Stimulated activated CD8-positive, alpha-beta memory T cell treated with anti-CD3 and anti-CD28 coated beads, Interleukin-7, amount 100 ng/mL, for 48 hours (primary cell): ENCODE measurements at regions not wholly inside any gene's neighbourhood (a gene's known extent, or its start where the extent isn't known, plus 50 kb on each side); places are given as distances from the start of the nearest gene placed in this dataset.

ENCODE experiments used
- DNase-seq, 2 donors: peaks; one replicate each; pipeline ENCODE4 v3.0.0-alpha.2; 2020; ENCODE audit warnings: low read depth in 1 of 2; ENCODE audit errors: extremely low read depth in 1 of 2

DNA sequence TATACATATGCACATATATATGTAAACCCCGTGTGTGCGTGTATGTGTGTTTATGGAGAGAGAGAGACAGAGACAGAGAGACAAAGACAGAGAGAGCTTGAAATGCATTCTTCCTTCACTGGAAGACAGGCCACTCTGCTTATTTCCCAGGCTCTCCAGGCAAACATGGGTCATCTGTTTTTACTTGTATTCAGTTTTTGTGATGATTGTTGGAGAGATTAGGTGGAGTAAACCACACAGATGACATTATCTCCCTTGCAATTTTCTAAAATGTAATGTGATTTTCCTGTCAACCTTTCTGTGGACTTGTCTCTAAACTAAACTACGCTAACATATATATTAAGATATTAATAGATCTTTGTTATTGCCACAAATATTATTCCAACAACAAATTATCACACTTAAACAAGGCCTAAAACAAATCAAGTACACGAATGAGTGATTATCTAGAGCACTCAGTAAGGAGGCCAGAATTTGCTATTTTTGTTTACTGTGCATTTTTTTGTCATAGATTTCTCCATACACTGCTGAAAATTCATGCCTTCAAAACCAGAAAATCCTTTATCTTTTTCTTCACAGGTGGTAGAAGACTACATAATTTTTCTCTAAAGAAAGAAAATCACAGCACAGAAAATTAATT lies 251.8 kb upstream of the SLIT2 start:
- no peak for DNase-seq

DNA sequence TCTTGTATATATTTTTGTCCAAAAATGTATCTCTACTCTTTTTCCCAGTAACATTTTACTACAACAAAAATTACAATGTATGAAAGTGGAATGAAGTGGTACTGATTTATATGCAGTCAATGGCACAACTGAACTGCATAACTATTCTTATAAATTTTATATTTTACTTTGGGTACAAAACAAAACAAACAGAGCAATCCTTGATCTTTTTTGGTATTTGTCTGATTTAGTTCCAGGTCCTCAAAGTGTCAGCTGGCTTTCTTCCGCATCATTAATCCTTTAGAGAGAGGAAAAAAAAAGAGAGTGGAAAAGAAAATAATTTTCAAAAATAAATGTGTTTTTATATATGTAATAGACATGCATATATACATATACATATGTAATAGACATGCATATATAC lies 252.4 kb upstream of the SLIT2 start:
- DNase-seq, result no peak

DNA sequence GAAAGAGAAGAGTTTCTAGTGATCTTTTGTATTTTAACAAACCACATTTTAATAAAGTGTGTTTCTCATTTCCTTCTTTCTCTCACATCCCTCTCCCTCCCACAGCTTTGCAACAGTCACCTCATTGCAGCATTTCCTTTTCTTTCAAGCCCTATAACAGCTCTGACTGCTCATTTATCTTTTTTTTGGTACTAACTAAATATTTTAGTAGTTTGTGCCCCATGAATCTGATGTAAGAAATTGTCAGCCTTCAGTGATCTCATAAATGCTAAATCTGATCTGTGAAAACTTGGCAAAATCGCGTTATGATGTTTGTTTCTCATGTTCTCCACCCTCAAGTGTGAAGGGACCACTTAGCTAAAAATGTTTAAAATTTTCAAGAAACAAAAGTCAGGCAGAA lies 258.5 kb upstream of the SLIT2 start:
- no peak for DNase-seq

DNA sequence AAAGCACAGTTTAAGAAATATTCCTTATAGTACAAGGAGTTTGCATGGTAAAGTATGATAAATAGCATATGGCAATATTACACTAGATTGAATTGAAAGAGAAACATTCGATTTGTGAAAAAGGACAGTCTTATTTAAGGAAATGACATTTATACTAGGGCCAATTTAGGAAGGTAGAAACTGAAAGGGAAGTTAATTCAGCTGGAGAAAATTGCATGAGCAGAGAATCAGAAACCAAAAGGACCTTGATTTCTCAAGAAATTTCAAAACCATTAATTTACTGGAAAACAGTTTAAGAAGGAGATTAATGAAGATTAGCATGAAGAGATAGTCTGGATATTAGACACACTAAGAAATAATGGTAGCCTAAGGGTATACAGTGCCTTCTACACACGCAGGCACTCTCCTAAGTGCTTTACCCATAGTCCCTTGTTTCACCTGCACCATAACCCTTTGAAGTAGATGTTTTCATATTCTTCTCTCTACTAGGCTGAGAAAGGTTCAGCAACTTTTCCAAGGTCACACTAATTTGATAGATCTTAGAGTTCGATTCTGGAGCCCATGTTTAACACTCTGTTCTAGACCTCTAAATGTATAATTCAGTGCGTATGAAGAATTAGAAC lies 259.1 kb upstream of the SLIT2 start:
- no peak for DNase-seq

DNA sequence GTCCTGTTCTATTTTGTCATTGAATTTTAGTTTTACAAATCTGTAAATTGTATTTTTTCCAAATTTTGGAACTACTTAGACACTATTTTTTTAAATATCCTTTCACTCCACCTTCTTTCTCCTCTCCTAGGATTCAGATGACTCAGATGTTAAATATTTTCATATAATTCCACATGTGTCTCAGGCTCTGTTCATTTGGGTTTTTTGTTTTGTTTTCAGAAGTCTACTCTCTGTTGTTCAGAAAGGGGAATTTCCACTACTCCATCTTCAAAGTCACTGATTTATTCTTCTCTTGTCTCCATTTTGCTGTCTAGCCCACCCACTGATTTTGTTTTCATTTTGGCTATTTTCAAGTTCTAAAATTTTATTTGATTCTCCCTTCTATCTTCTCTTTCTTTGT lies 264.0 kb upstream of the SLIT2 start:
- DNase-seq, result no peak

DNA sequence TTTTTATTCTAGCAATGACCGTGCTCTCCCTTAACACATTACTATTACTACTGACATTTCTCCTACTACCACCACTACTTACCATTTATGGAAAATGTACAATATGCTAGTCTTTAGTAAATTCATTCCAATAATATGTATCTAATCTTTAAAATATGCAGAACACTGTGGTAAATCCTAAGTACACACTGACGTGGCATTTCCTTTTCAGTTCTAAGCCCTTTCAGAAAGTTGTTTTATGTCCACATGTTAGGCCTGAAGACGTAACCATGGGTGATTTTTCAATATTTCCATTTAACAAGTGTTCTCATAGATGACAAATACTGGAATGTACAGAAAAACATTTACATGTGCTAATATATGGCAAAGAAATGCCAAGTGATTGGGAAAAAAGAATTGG lies 268.6 kb upstream of the SLIT2 start:
- no peak for DNase-seq

DNA sequence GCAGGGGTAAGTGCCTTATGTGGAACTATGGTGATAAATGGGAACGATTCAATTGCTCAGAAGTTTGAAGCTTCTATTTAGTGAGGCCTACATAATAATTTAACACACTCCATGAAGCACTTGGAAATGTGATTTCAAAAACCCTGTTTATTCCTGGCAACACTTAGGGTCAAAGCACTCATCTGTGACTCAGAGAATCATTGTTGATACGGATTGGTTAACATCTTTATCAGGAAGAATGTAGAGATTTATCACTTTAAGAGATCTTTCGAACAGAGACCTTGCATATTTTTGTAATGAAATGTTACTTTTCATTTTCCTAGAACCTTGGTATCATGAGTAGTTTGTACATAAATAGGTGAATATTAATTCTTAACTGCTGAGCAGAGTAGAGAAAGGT lies 269.1 kb upstream of the SLIT2 start:
- no peak for DNase-seq

DNA sequence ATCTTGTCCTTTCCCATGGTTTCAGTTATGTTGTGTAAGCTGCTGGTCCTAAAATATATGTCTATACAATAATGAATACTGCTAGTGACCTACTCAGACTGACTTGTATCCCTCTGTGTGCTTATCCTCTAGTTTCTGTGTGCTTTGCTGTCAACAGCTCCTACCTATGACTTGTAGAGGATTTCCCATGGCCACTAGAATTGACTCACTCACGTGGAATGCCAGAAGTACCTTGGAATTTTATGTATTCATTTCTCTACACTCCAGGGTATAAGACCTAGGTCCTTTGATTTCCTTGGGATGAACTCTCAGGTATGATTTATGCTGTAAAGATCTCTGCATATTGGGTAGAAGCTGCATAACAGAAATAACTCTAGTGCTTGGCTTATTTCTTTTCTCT lies 279.9 kb upstream of the SLIT2 start:
- no peak for DNase-seq

DNA sequence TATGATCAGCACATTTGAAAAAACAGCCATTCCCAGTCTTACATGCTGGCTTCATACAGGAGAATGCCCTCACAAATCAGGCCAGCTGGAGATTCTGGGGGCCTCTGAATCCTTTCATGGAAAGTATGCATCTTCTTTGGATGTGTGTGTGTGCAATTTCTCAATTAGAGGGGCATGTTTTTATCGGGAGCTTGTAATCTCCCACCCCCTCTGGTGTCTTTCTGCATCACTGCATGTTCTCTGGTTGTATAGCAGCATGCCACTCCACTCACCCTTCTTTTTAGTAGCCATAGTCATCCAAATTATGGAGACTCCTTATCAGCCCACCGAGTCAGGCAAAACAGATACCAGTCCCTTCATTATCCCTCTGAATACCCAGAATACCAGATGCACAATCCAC lies 282.2 kb upstream of the SLIT2 start:
- DNase-seq, result no peak

DNA sequence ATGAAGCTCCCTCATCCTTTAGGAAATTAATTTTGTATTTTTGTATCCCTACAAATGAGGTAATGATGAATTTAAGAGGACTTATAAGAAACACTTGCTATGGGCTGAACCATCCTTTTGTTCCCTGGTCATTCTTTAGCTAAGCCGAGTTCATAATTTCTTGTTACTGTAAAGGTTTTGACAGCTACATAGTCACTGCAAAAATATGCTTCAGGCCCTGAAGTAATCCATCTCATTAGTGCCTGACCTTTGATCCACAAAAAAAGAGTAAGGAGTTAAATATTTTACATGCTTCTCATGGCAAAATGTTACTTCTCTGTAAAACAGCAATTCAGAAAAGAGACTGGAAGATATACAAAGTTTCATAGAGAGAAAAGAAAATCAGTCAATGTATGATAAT lies 290.6 kb upstream of the SLIT2 start:
- DNase-seq, result no peak

DNA sequence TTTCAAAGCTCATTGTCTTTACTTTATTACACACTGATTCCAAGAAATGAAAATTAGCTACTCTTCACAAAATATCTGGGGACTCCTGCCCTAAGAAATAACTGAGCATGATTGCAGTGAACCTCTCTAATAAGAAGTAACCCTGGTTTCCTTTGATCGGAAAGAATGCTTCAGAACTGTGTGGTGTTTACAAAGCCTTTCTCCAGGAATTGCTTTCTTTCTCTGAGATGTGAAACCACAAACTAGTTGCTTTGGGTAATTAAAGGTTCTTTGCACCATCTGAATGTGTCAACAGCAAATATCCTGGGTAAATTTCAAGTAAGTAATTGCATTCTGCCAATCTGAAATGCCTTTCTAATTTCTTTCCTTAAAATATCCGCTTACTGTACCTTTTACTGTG lies 292.9 kb upstream of the SLIT2 start:
- DNase-seq, result no peak

DNA sequence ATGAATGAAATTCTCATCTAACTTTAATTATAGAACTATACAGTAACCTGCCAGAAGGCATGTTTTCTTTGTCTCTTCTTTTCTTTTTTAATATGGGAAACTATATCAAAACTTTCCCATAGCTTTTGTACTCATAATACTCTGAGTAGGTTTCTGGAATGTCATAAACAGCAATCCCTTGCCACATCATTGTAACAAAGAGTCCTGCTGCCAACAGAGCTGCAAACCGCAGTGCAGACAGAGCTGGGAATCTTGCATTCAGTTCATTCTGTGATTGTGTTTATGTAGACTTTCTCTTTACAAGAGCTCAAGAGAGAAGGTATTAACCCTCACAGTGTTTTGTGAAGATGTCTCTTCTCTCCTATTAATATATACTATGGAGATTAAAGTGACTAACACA lies 304.4 kb upstream of the SLIT2 start:
- DNase-seq, result no peak

DNA sequence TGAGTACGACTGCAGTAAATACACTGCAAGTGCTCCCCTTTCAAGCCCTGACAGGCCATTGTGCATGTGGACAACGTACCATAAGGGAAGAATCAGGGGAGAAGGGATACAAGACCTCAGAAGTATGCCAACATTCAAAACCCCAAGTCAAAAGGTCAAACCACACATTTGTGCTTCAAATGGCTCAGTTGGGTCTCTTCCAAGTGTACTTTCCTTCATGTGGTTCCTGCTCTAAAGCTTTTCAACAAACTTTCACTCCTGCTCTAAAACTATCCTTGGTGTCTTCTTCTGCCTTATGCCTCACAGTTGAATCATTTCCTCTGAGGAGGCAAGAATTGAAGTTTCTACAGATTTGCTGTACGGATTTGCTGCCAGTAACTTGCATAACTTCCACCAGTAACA lies 305.7 kb upstream of the SLIT2 start:
- no peak for DNase-seq

DNA sequence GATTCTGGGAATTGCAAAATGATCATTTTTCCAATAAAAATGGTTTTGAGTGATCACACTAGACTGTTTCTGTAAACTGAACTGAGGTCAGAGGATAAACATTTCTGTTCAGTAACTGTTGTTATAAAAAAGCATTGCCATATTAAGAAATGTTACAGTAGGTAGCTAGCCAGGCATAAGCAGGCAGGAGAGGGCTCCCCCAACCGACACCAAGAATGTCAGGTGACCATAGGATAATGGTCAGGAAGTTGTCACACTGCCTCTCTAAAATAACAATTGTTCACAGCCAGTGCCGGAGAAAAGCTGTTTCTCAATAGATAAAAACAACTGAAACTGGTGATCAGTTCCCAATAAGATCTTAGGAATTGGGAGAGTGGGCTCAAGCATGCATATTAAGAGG lies 306.2 kb upstream of the SLIT2 start:
- DNase-seq, result no peak

DNA sequence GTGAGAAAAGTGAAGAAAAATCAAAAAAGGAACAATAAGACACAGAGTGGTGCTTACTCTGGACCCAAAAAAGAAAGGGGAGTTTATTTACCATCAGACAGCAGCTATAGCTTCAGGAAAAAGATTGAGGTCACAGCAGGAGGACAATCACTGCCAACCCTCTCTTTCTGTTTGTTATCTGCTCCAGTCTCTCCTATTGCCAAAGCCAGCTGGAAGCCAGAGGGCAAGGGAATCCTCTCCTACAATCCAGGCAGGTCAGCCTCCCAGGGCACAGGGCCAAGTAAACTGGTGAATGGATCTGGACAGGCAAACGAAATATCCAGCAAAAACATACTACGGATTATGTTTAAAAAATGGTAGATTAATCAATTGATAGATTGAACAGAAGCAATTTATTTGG lies 306.9 kb upstream of the SLIT2 start:
- DNase-seq, result no peak

DNA sequence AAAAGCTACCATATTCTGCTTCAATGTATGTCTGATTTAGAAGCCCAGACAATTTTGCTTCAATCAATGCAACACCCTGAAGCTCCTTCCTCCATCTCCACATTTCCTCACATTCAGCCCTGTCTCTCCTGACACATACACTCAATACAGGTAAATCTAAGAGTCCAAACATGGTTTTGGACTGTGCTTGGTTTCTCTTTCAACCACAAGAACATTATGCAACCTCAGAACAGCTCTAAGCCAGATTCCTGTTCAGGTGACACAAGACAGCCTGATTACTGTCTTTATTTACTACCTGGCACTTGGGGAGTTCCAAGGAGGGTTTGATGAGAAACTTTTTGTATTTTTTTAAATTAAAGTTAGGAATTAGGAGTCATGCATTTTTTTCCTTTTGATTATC lies 307.5 kb upstream of the SLIT2 start:
- DNase-seq, result no peak

DNA sequence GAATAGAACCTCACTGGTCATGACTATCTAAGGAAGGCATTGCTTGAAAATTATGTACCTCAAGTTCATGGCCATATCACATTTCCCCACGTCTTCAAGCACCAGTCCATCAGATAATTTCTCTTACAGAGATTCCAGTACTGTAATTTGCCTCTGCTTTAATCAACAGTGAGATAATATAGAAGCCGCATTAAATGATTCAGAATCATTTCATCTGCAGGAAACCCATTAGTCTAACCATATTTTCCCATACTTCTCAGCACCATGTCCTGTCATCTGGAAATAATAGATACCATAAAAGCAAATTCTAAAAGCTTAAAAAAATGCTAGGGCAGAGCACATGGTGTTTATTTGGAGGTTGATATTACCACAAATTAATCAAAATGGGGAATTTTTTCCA lies 310.3 kb upstream of the SLIT2 start:
- DNase-seq, result no peak

DNA sequence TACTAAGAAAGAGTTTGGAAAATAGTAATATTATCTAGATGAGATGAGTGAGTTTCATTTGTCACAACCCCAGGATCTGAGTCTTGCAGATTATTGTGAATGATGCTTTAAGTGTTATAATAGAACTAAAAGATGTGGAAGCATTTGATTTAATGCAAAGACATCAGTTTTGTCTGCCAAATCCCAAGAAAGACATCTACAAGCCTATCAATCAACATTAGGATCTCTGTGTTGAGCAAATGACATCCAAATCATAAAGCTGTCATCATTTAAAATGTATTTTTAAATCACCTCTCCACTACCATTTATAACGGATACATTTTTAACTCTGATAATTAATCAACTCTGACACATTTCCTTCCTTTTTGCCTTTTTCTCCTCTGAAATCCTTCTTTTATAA lies 310.8 kb upstream of the SLIT2 start:
- DNase-seq, result no peak

DNA sequence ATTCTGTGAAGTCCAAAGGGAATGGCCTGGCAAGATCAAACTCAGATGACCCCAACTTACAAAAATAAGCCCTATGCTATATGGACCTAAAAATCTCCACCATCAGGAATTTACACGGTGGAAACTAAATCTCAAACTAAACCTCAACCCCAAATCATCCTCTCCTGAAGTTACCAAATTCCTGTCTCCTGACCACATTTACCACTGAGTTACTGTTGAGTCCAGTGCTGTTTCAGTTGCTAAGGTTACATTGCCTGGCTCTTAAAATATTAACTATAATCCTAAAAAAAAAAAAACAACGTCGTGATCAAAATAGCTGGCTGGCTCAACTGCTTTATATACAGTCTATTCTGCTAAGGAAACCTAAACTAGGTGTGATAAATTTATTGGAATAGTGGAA lies 315.2 kb upstream of the SLIT2 start:
- no peak for DNase-seq

DNA sequence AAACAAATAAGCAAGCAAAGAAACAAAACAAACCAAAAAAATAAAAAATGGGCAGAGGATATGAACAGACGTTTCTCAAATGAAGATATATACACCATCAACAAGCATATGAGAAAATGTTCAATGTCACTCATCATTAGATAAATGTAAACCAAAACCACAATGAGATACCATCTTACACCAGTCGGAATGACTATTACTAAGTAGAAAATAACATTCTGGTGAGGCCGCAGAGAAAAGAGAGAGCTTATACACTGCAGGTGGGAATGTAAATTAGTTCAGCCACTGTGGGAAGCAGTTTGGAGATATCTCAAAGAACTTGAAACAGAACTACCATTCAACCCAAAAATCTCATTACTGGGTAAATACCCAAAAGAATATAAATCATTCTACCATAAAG lies 321.0 kb upstream of the SLIT2 start:
- DNase-seq, result no peak

DNA sequence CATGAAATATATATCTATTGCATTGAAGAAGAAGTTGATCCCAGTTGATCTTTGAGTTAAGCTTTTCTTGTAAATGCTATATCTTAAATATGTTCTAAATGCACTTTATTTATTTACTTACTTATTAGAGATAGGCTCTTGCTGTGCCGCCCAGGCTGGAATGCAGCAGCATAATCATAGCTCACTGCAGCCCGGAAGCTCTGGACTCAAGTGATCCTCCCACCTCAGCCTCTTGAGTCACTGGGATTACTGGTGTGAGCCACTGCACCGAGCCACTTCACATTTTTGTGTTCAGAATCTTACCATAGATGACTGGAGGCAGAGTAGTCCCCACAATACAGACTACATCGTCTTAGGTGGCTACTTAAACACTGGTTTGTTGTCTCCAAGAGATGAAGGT lies 324.3 kb upstream of the SLIT2 start:
- no peak for DNase-seq

DNA sequence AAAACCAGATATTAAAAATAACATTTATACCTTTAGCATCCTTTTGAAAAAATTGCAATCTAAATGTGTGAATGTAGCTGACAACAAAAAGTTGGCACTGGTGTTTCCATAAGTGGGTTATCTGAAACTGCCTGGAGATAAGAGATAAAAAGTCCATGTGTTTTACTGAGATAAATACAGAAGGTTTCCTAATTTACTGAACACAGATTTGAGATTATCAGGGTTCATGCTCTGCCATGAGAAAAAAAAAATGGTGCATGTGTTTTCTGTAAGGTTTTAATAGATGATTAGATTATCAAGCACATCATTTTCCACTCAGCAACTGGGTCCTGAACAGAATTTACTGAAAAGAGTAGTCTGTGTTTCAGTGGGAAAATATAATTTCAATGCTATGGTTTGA lies 326.2 kb upstream of the SLIT2 start:
- no peak for DNase-seq

DNA sequence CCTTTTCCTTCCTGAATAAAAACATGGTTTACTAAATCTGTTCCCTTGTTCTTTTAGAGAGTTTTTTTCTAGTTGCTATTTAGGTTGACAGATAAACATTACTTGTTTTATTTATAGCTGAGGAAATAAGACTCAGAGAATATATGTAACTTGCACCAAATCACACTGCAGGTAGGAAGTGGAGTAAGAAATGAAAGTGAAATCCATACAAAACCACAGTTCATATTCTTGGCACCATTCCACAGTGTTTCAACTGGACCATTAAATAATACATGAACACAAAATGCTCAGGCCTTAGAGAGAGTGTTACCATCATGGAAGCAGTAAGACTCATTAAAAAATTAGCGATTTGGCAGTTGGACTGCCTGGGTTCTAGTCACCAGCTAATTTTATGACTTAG lies 326.9 kb upstream of the SLIT2 start:
- DNase-seq, result no peak
